Neural progenitor cell (in vitro differentiated cells): ENCODE measurements at regions not wholly inside any gene's neighbourhood (a gene's known extent, or its start where the extent isn't known, plus 50 kb on each side); places are given as distances from the start of the nearest gene placed in this dataset.

ENCODE experiments used
- DNase-seq: peaks from one replicate; pipeline ENCODE4 v3.0.0-alpha.2; 2016; ENCODE audit warnings: low spot score
- H2AFZ ChIP-seq: fragments of 200-600 bp; sonication (generic); replicated peaks from 2 replicates; pipeline ENCODE4 v1.6.1; 2016; ENCODE audit warnings: antibody characterized with exemption
- H3F3A ChIP-seq: fragments of 200-600 bp; sonication (generic); 2 replicates; pipeline ENCODE4 v1.6.1; 2016; ENCODE audit warnings: antibody characterized with exemption, low read depth
- H3K27ac ChIP-seq: fragments of 200-600 bp; sonication (generic); 2 replicates; pipeline ENCODE4 v1.5.1; 2016; ENCODE audit warnings: mild to moderate bottlenecking
- H3K27me3 ChIP-seq: fragments of 200-600 bp; sonication (generic); 2 replicates; pipeline ENCODE4 v1.6.1; 2016; ENCODE audit warnings: mild to moderate bottlenecking, moderate library complexity
- H3K36me3 ChIP-seq: fragments of 200-600 bp; sonication (generic); 2 replicates; pipeline ENCODE4 v1.5.1; 2016
- H3K4me1 ChIP-seq: fragments of 200-600 bp; sonication (generic); 2 replicates; pipeline ENCODE4 v1.6.1; 2016; ENCODE audit warnings: mixed run types
- H3K4me2 ChIP-seq: fragments of 200-600 bp; sonication (generic); 2 replicates; pipeline ENCODE4 v1.6.1; 2016
- H3K4me3 ChIP-seq: fragments of 200-600 bp; sonication (generic); 2 replicates; pipeline ENCODE4 v1.5.1; 2016
- H3K79me2 ChIP-seq: fragments of 200-600 bp; sonication (generic); 2 replicates; pipeline ENCODE4 v1.6.1; 2016; ENCODE audit warnings: low read depth
- H3K9ac ChIP-seq: fragments of 200-600 bp; sonication (generic); 2 replicates; pipeline ENCODE4 v1.6.1; 2016
- H3K9me3 ChIP-seq: fragments of 200-600 bp; sonication (generic); 2 replicates; pipeline ENCODE4 v1.5.1; 2016; ENCODE audit warnings: low read depth
- H4K20me1 ChIP-seq: fragments of 200-600 bp; sonication (generic); 2 replicates; pipeline ENCODE4 v1.6.1; 2016; ENCODE audit warnings: low read depth
- H3K27ac Mint-ChIP-seq: 3 replicates; pipeline ENCODE4 v1.8.0; 2021; ENCODE audit warnings: mixed read lengths
- H3K27me3 Mint-ChIP-seq: 2 replicates; pipeline ENCODE4 v1.8.0; 2022; ENCODE audit warnings: low read depth, mild to moderate bottlenecking, inconsistent platforms, moderate library complexity, mixed read lengths; ENCODE audit not compliant: insufficient read depth
- H3K36me3 Mint-ChIP-seq: 3 replicates; pipeline ENCODE4 v1.8.0; 2021; ENCODE audit warnings: mixed read lengths
- H3K4me1 Mint-ChIP-seq: 3 replicates; pipeline ENCODE4 v1.8.0; 2021; ENCODE audit warnings: mixed read lengths
- H3K4me3 Mint-ChIP-seq: 3 replicates; pipeline ENCODE4 v1.8.0; 2021; ENCODE audit warnings: mild to moderate bottlenecking, moderate library complexity, mixed read lengths
- H3K9me3 Mint-ChIP-seq: 3 replicates; pipeline ENCODE4 v1.8.0; 2020; ENCODE audit warnings: mixed read lengths
- EZH2 ChIP-seq: fragments of 200-600 bp; sonication (generic); IDR thresholded peaks from 2 replicates; pipeline ENCODE4 v1.6.1; 2017; ENCODE audit warnings: antibody characterized with exemption, mild to moderate bottlenecking, moderate library complexity
- EZH2phosphoT487 ChIP-seq: fragments of 200-600 bp; sonication (generic); IDR thresholded peaks from 2 replicates; pipeline ENCODE4 v1.6.1; 2017; ENCODE audit warnings: antibody characterized with exemption
- TF ChIP-seq, protein P1 (sequence below): fragments of 200-600 bp; sonication (generic); IDR thresholded peaks from 2 replicates; pipeline ENCODE4 v1.5.1; 2017; ENCODE audit warnings: antibody characterized with exemption, mild to moderate bottlenecking

DNA sequence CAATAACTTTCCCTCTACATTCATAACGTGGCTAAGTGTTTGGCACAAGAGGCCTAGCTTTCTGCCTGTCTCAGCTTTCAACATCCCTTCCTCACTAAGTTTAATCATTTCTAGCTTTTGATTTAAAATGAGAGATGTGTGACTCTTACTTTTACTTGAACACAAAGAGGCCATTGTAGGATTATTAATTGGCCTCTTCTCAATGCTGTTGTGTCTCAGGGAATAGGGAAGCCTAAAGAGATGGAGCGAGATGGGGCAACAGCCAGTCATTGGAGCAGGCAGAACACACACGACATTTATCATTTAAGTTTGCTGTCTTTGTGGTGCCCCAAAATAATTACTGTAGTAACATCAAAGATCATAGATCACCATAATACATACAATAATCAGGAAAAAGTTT, 167.1 kb upstream of the TRIM24 start:
- Histone ChIP-seq H3K4me3 (no peak overlapping the region), H3K4me1 (no peaks in the 10 kb centered on the region), H2AFZ (no peak overlapping the region), H4K20me1 (no peaks in the 10 kb centered on the region), H3K36me3 (no peaks in the 10 kb centered on the region), H3K27ac (no peak overlapping the region), H3K9ac (no peak overlapping the region), H3K4me2 (no peak overlapping the region), H3K79me2 (no peaks in the 10 kb centered on the region), H3F3A (peaks cover 2% of the 10 kb centered on the region), H3K9me3 (no peaks in the 10 kb centered on the region), H3K27me3 (no peaks in the 10 kb centered on the region)
- H3K27ac Mint-ChIP-seq = no peak overlapping the region
- H3K4me1 Mint-ChIP-seq = peaks cover 7% of the 10 kb centered on the region
- TF ChIP-seq, protein P1, sequence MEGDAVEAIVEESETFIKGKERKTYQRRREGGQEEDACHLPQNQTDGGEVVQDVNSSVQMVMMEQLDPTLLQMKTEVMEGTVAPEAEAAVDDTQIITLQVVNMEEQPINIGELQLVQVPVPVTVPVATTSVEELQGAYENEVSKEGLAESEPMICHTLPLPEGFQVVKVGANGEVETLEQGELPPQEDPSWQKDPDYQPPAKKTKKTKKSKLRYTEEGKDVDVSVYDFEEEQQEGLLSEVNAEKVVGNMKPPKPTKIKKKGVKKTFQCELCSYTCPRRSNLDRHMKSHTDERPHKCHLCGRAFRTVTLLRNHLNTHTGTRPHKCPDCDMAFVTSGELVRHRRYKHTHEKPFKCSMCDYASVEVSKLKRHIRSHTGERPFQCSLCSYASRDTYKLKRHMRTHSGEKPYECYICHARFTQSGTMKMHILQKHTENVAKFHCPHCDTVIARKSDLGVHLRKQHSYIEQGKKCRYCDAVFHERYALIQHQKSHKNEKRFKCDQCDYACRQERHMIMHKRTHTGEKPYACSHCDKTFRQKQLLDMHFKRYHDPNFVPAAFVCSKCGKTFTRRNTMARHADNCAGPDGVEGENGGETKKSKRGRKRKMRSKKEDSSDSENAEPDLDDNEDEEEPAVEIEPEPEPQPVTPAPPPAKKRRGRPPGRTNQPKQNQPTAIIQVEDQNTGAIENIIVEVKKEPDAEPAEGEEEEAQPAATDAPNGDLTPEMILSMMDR = no peak
- TF ChIP-seq EZH2 = no peak
- no peak for TF ChIP-seq EZH2phosphoT487
- DNase-seq = no peak
- H3K9me3 Mint-ChIP-seq = peaks cover 25% of the 10 kb centered on the region
- no peaks in the 10 kb centered on the region for H3K36me3 Mint-ChIP-seq
- H3K27me3 Mint-ChIP-seq = peaks cover 4% of the 10 kb centered on the region
- H3K4me3 Mint-ChIP-seq = no peak overlapping the region

DNA sequence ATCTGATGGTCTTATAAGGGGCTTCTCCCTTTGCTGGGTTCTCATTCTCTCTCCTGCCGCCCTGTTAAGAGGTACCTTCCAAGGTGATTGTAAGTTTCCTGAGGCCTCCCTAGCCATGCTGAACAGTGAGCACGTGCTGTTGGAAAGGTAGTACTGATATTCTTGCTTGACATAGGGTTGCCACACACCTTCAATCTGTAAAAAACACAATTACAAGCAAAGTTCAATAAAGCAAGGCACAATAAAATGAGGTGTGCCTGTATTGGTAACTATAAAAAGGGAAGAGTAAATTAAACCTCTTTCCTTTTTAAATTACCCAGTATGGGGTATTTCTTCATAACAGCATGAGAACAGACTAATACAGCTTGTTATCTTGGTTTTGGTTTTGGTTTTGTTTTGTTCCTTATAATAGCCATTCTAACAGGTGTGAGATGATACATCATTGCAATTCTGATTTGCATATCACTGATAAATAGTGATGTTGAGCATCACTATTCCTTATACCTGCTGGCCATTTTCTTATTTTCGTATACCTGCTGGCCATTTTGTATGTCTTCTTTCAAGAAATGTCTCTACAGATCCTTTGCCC, 164.9 kb upstream of the TRIM24 start:
- Mint-ChIP-seq H3K4me3 (no peak overlapping the region), H3K27ac (no peak overlapping the region)

DNA sequence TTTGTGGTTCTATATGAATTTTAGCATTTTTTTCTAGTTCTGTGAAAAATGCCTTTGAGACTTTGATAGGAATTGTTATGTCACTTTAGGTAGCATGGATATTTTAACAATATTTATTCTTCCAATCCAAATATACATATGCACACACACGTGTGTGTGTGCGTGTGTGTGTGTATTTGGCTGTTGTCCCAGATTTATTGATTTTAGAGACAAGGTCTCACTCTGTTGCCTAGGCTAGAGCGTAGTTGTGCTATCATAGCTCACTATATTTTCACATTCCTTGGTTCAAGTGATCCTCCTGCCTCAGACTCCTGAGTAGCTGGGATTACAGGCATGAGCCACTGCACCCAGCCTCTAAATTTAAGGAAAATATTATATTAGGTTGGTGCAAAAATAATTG, 162.5 kb upstream of the TRIM24 start:
- no peak for TF ChIP-seq EZH2
- no peak for TF ChIP-seq EZH2phosphoT487
- TF ChIP-seq, protein P1 = no peak
- H3K9me3 ChIP-seq = no peaks in the 10 kb centered on the region

More for the DNA sequence above, 164.9 kb upstream of the TRIM24 start:
- H3K9me3 Mint-ChIP-seq = peaks cover 11% of the 10 kb centered on the region
- peaks cover 7% of the 10 kb centered on the region for H3K4me1 Mint-ChIP-seq
- H3K9me3 ChIP-seq = no peaks in the 10 kb centered on the region
- no peaks in the 10 kb centered on the region for H3K27me3 ChIP-seq
- no peak overlapping the region for H3K4me2 ChIP-seq
- no peaks in the 10 kb centered on the region for H3K4me1 ChIP-seq
- H3K36me3 ChIP-seq = no peaks in the 10 kb centered on the region
- no peak overlapping the region for H3K4me3 ChIP-seq
- TF ChIP-seq, protein P1 = no peak
- TF ChIP-seq EZH2 = no peak
- no peak for TF ChIP-seq EZH2phosphoT487
- H3K36me3 Mint-ChIP-seq = no peaks in the 10 kb centered on the region
- H3K9ac ChIP-seq = no peak overlapping the region
- no peak overlapping the region for H2AFZ ChIP-seq
- no peaks in the 10 kb centered on the region for H3K79me2 ChIP-seq
- H3F3A ChIP-seq = peaks cover 2% of the 10 kb centered on the region
- no peak overlapping the region for H3K27ac ChIP-seq
- H3K27me3 Mint-ChIP-seq = peaks cover 3% of the 10 kb centered on the region
- no peaks in the 10 kb centered on the region for H4K20me1 ChIP-seq
- DNase-seq = no peak

More for the DNA sequence above, 162.5 kb upstream of the TRIM24 start:
- H3K4me1 ChIP-seq = no peaks in the 10 kb centered on the region
- Mint-ChIP-seq H3K27ac (no peak overlapping the region), H3K27me3 (peaks cover 3% of the 10 kb centered on the region), H3K9me3 (peaks cover 9% of the 10 kb centered on the region), H3K36me3 (peaks cover 2% of the 10 kb centered on the region), H3K4me3 (no peak overlapping the region), H3K4me1 (peaks cover 6% of the 10 kb centered on the region)
- H3K36me3 ChIP-seq = no peaks in the 10 kb centered on the region
- no peak overlapping the region for H3K9ac ChIP-seq
- H4K20me1 ChIP-seq = no peaks in the 10 kb centered on the region
- no peak overlapping the region for H3K4me3 ChIP-seq
- no peaks in the 10 kb centered on the region for H3K27me3 ChIP-seq
- no peak overlapping the region for H3K27ac ChIP-seq
- H3K4me2 ChIP-seq = no peak overlapping the region
- H3K79me2 ChIP-seq = no peaks in the 10 kb centered on the region
- peaks cover 2% of the 10 kb centered on the region for H3F3A ChIP-seq
- no peak overlapping the region for H2AFZ ChIP-seq
- no peak for DNase-seq
